ENCODE measurements at regions not wholly inside any gene's neighbourhood (a gene's known extent, or its start where the extent isn't known, plus 50 kb on each side); places are given as distances from the start of the nearest gene placed in this dataset.

GRCh38 chr6:22954749-22955385 lies 385.5 kb downstream of the HDGFL1 start:
- no peaks in the 10 kb centered on the region for H3K27me3 Mint-ChIP-seq
- H3K36me3 Mint-ChIP-seq (ENCODE audit: low read depth): no peaks in the 10 kb centered on the region
- peaks cover 4% of the 10 kb centered on the region for H3K9me3 Mint-ChIP-seq
- H3K4me3 Mint-ChIP-seq: peak overlapping the region; percentile 61
- no peak for DNase-seq
- peak overlapping the region; percentile 32 for H3K27ac Mint-ChIP-seq
- H3K4me1 Mint-ChIP-seq (ENCODE audit: low read depth): peaks cover 18% of the 10 kb centered on the region

- no peak overlapping the region for H3K4me3 Mint-ChIP-seq
- H3K9me3 Mint-ChIP-seq: peaks cover 4% of the 10 kb centered on the region
- no peaks in the 10 kb centered on the region for H3K27me3 Mint-ChIP-seq
- no peak overlapping the region for H3K27ac Mint-ChIP-seq
- DNase-seq: no peak
- no peaks in the 10 kb centered on the region for H3K36me3 Mint-ChIP-seq (ENCODE audit: low read depth)
- peaks cover 18% of the 10 kb centered on the region for H3K4me1 Mint-ChIP-seq (ENCODE audit: low read depth)
These were observed 386.8 kb downstream of the HDGFL1 start for GRCh38 chr6:22956029-22956681.

GRCh38 chr6:22958677-22959076 lies 389.3 kb downstream of the HDGFL1 start:
- Mint-ChIP-seq H3K27ac (no peak overlapping the region), H3K9me3 (peaks cover 4% of the 10 kb centered on the region), H3K27me3 (no peaks in the 10 kb centered on the region), H3K4me1 (ENCODE audit: low read depth) (peaks cover 18% of the 10 kb centered on the region), H3K4me3 (no peak overlapping the region), H3K36me3 (ENCODE audit: low read depth) (no peaks in the 10 kb centered on the region)
- DNase-seq: no peak

GRCh38 chr6:22959571-22959970 lies 390.2 kb downstream of the HDGFL1 start:
- no peaks in the 10 kb centered on the region for H3K36me3 Mint-ChIP-seq (ENCODE audit: low read depth)
- no peak for DNase-seq
- no peak overlapping the region for H3K27ac Mint-ChIP-seq
- H3K27me3 Mint-ChIP-seq: no peaks in the 10 kb centered on the region
- H3K4me3 Mint-ChIP-seq: no peak overlapping the region
- H3K9me3 Mint-ChIP-seq: peaks cover 4% of the 10 kb centered on the region
- peaks cover 15% of the 10 kb centered on the region for H3K4me1 Mint-ChIP-seq (ENCODE audit: low read depth)

GRCh38 chr6:22964334-22964733 lies 395.0 kb downstream of the HDGFL1 start:
- H3K4me1 Mint-ChIP-seq (ENCODE audit: low read depth): no peaks in the 10 kb centered on the region
- no peaks in the 10 kb centered on the region for H3K36me3 Mint-ChIP-seq (ENCODE audit: low read depth)
- no peak overlapping the region for H3K27ac Mint-ChIP-seq
- H3K4me3 Mint-ChIP-seq: no peak overlapping the region
- DNase-seq: no peak
- H3K9me3 Mint-ChIP-seq: peaks cover 3% of the 10 kb centered on the region
- no peaks in the 10 kb centered on the region for H3K27me3 Mint-ChIP-seq

GRCh38 chr6:22965889-22966288 lies 396.5 kb downstream of the HDGFL1 start:
- H3K27me3 Mint-ChIP-seq: no peaks in the 10 kb centered on the region
- H3K4me1 Mint-ChIP-seq (ENCODE audit: low read depth): no peaks in the 10 kb centered on the region
- peaks cover 3% of the 10 kb centered on the region for H3K9me3 Mint-ChIP-seq
- H3K36me3 Mint-ChIP-seq (ENCODE audit: low read depth): no peaks in the 10 kb centered on the region
- no peak overlapping the region for H3K4me3 Mint-ChIP-seq
- H3K27ac Mint-ChIP-seq: no peak overlapping the region
- no peak for DNase-seq

GRCh38 chr6:22966691-22967422 lies 397.5 kb downstream of the HDGFL1 start:
- no peaks in the 10 kb centered on the region for H3K4me1 Mint-ChIP-seq (ENCODE audit: low read depth)
- no peak overlapping the region for H3K4me3 Mint-ChIP-seq
- no peaks in the 10 kb centered on the region for H3K36me3 Mint-ChIP-seq (ENCODE audit: low read depth)
- no peaks in the 10 kb centered on the region for H3K27me3 Mint-ChIP-seq
- DNase-seq: no peak
- H3K27ac Mint-ChIP-seq: no peak overlapping the region
- peaks cover 3% of the 10 kb centered on the region for H3K9me3 Mint-ChIP-seq

GRCh38 chr6:22970004-22970403 lies 400.6 kb downstream of the HDGFL1 start:
- no peak for DNase-seq
- Mint-ChIP-seq H3K27ac (no peak overlapping the region), H3K4me3 (no peak overlapping the region), H3K4me1 (ENCODE audit: low read depth) (no peaks in the 10 kb centered on the region), H3K9me3 (peaks cover 3% of the 10 kb centered on the region), H3K27me3 (no peaks in the 10 kb centered on the region), H3K36me3 (ENCODE audit: low read depth) (no peaks in the 10 kb centered on the region)

- peaks cover 3% of the 10 kb centered on the region for H3K9me3 Mint-ChIP-seq
These were observed 403.4 kb downstream of the HDGFL1 start for GRCh38 chr6:22972771-22973170.

GRCh38 chr6:22975079-22975478 lies 405.7 kb downstream of the HDGFL1 start:
- no peak for DNase-seq
- Mint-ChIP-seq H3K27me3 (no peaks in the 10 kb centered on the region), H3K4me3 (no peak overlapping the region), H3K36me3 (ENCODE audit: low read depth) (no peaks in the 10 kb centered on the region), H3K9me3 (no peaks in the 10 kb centered on the region), H3K4me1 (ENCODE audit: low read depth) (no peaks in the 10 kb centered on the region), H3K27ac (no peak overlapping the region)

More at GRCh38 chr6:22972771-22973170, 403.4 kb downstream of the HDGFL1 start:
- no peak for DNase-seq
- H3K4me3 Mint-ChIP-seq: no peak overlapping the region
- H3K27ac Mint-ChIP-seq: no peak overlapping the region
- no peaks in the 10 kb centered on the region for H3K27me3 Mint-ChIP-seq
- no peaks in the 10 kb centered on the region for H3K4me1 Mint-ChIP-seq (ENCODE audit: low read depth)
- no peaks in the 10 kb centered on the region for H3K36me3 Mint-ChIP-seq (ENCODE audit: low read depth)

- Mint-ChIP-seq H3K4me3 (no peak overlapping the region), H3K9me3 (no peaks in the 10 kb centered on the region), H3K27ac (no peak overlapping the region), H3K36me3 (ENCODE audit: low read depth) (no peaks in the 10 kb centered on the region), H3K4me1 (ENCODE audit: low read depth) (no peaks in the 10 kb centered on the region), H3K27me3 (no peaks in the 10 kb centered on the region)
- no peak for DNase-seq
These were observed 411.1 kb downstream of the HDGFL1 start for GRCh38 chr6:22980446-22980845.

- Mint-ChIP-seq H3K27me3 (no peaks in the 10 kb centered on the region), H3K9me3 (peaks cover 7% of the 10 kb centered on the region), H3K36me3 (ENCODE audit: low read depth) (no peaks in the 10 kb centered on the region), H3K4me1 (ENCODE audit: low read depth) (no peaks in the 10 kb centered on the region), H3K27ac (no peak overlapping the region), H3K4me3 (no peak overlapping the region)
- no peak for DNase-seq
These were observed 432.8 kb downstream of the HDGFL1 start for GRCh38 chr6:23002044-23002619.

- Mint-ChIP-seq H3K4me3 (no peak overlapping the region), H3K36me3 (ENCODE audit: low read depth) (no peaks in the 10 kb centered on the region), H3K27me3 (no peaks in the 10 kb centered on the region), H3K27ac (no peak overlapping the region), H3K4me1 (ENCODE audit: low read depth) (no peaks in the 10 kb centered on the region), H3K9me3 (peaks cover 7% of the 10 kb centered on the region)
- no peak for DNase-seq
These were observed 434.5 kb downstream of the HDGFL1 start for GRCh38 chr6:23003671-23004467.

- no peaks in the 10 kb centered on the region for H3K4me1 Mint-ChIP-seq (ENCODE audit: low read depth)
- H3K9me3 Mint-ChIP-seq: peaks cover 3% of the 10 kb centered on the region
- no peak overlapping the region for H3K27ac Mint-ChIP-seq
- no peaks in the 10 kb centered on the region for H3K27me3 Mint-ChIP-seq
- no peaks in the 10 kb centered on the region for H3K36me3 Mint-ChIP-seq (ENCODE audit: low read depth)
- no peak overlapping the region for H3K4me3 Mint-ChIP-seq
- DNase-seq: no peak
These were observed 437.3 kb downstream of the HDGFL1 start for GRCh38 chr6:23006656-23007055.
